ENCODE measurements at regions not wholly inside any gene's neighbourhood (a gene's known extent, or its start where the extent isn't known, plus 50 kb on each side); places are given as distances from the start of the nearest gene placed in this dataset.

GRCh38 chr3:162029736-162030135, 533.1 kb downstream of the OTOL1 start:
- TF ChIP-seq POLR2A (IDR thresholded peaks at IDR 0.05) (no peak), POLR2AphosphoS5 (IDR thresholded peaks at IDR 0.05) (no peak)

Measured in gastroesophageal sphincter (tissue), 2 donors.